H1 (cell line): ENCODE measurements at regions not wholly inside any gene's neighbourhood (a gene's known extent, or its start where the extent isn't known, plus 50 kb on each side); places are given as distances from the start of the nearest gene placed in this dataset.

ENCODE experiments used
- CTCF ChIA-PET: fragments of 300-600 bp; sonication (Branson Sonifier 250); formaldehyde crosslinking; loops from one replicate; lab custom pipeline; 2021; ENCODE audit not compliant: partially characterized antibody; lab: Charles Lee
- POLR2A ChIA-PET: fragments of 300-600 bp; sonication (Branson Sonifier 250); formaldehyde crosslinking; loops from one replicate; lab custom pipeline; 2021; ENCODE audit warnings: inconsistent platforms; ENCODE audit not compliant: partially characterized antibody; lab: Charles Lee
- DNase-seq, 2 experiments: peaks; one replicate each; pipeline versions ENCODE4 v3.0.0 to v3.0.0-alpha.2; 2010 to 2022; ENCODE audit warnings: low spot score in 2 of 2, low read depth in 1 of 2, mixed read lengths in 1 of 2
- FAIRE-seq: peaks from 2 replicates; lab custom pipeline; 2011; peaks lifted over from hg19 to GRCh38; lab: Jason Lieb, UNC
- H2AFZ ChIP-seq: 2 replicates; pipeline ENCODE4 v1.8.1; 2012; ENCODE audit warnings: low read length, inconsistent platforms
- H2AK5ac ChIP-seq: 2 replicates; pipeline ENCODE4 v1.6.1; 2013; ENCODE audit warnings: low read depth, low read length
- H2BK120ac ChIP-seq: replicated peaks from 2 replicates; pipeline ENCODE3; 2013; ENCODE audit warnings: low read depth, low read length, inconsistent platforms
- H2BK12ac ChIP-seq: 2 replicates; pipeline ENCODE4 v1.6.1; 2013; ENCODE audit warnings: low read depth, low read length
- H2BK15ac ChIP-seq: 2 replicates; pipeline ENCODE4 v1.6.1; 2013; ENCODE audit warnings: low read length
- H2BK20ac ChIP-seq: 2 replicates; pipeline ENCODE4 v1.6.1; 2013; ENCODE audit warnings: low read length
- H2BK5ac ChIP-seq: 2 replicates; pipeline ENCODE4 v1.6.1; 2013; ENCODE audit warnings: low read depth, low read length
- H3K14ac ChIP-seq: 2 replicates; pipeline ENCODE4 v1.6.1; 2013; ENCODE audit warnings: inconsistent platforms; ENCODE audit not compliant: insufficient read length
- H3K18ac ChIP-seq: 2 replicates; pipeline ENCODE4 v1.6.1; 2013; ENCODE audit warnings: low read length; ENCODE audit errors: extremely low read depth
- H3K23ac ChIP-seq: 2 replicates; pipeline ENCODE4 v1.6.1; 2013; ENCODE audit warnings: inconsistent platforms; ENCODE audit not compliant: insufficient read length
- H3K23me2 ChIP-seq: 2 replicates; pipeline ENCODE4 v1.6.1; 2013; ENCODE audit warnings: low read depth, low read length
- H3K27ac ChIP-seq: 2 replicates; pipeline ENCODE4 v1.6.1; 2011; ENCODE audit warnings: low read depth, low read length, inconsistent platforms
- H3K27me3 ChIP-seq, 4 experiments: replicated peaks in 1 of 4; 1 replicate in 1 of 4; 2 replicates in 3 of 4; pipeline versions ENCODE4 v1.6.1 to v1.8.1; 2011 to 2013; ENCODE audit warnings: low read length in 3 of 4, mild to moderate bottlenecking in 3 of 4, inconsistent platforms in 2 of 4, mixed read lengths in 2 of 4, moderate library complexity in 1 of 4; ENCODE audit not compliant: control insufficient read depth in 3 of 4, insufficient read depth in 3 of 4; ENCODE audit errors: extremely low read depth in 1 of 4
- H3K36me3 ChIP-seq, 4 experiments: 2 replicates each; pipeline versions ENCODE4 v1.6.1 to v1.8.1; 2011 to 2013; ENCODE audit warnings: mild to moderate bottlenecking in 4 of 4, low read length in 3 of 4, moderate library complexity in 2 of 4, control low read depth in 1 of 4, inconsistent platforms in 1 of 4; ENCODE audit not compliant: insufficient read depth in 4 of 4, control insufficient read depth in 2 of 4
- H3K4ac ChIP-seq: replicated peaks from 2 replicates; pipeline ENCODE3; 2013; ENCODE audit warnings: low read length, low read depth, mixed read lengths, inconsistent platforms; ENCODE audit not compliant: insufficient read length
- H3K4me1 ChIP-seq, 4 experiments: replicated peaks in 1 of 4; 1 replicate in 1 of 4; 2 replicates in 3 of 4; pipeline versions ENCODE4 v1.6.1 to v1.8.1; 2011 to 2013; ENCODE audit warnings: low read length in 3 of 4, inconsistent platforms in 2 of 4, mixed read lengths in 1 of 4; ENCODE audit not compliant: insufficient read depth in 4 of 4, control insufficient read depth in 3 of 4
- H3K4me2 ChIP-seq, 2 experiments: 2 replicates each; pipeline versions ENCODE4 v1.6.1 to v1.8.1; 2011 to 2013; ENCODE audit warnings: low read depth in 2 of 2, low read length in 2 of 2, control low read depth in 1 of 2, inconsistent platforms in 1 of 2, mild to moderate bottlenecking in 1 of 2; ENCODE audit not compliant: insufficient read depth in 1 of 2
- H3K4me3 ChIP-seq, 4 experiments: fragments of 200-600, 300-600 bp in 1 of 4; sonication (generic), shearing (Covaris generic), sonication (Bioruptor Twin) in 1 of 4; 2 replicates each; pipeline versions ENCODE4 v1.5.1 to v1.8.1; 2011 to 2016; ENCODE audit warnings: low read length in 4 of 4, low read depth in 3 of 4, control low read depth in 2 of 4, inconsistent platforms in 2 of 4, mild to moderate bottlenecking in 2 of 4, mixed read lengths in 1 of 4, moderate library complexity in 1 of 4; ENCODE audit not compliant: insufficient read depth in 2 of 4; ENCODE audit errors: extremely low read depth in 1 of 4
- H3K56ac ChIP-seq: replicated peaks from 2 replicates; pipeline ENCODE3; 2013; ENCODE audit warnings: low read depth, mild to moderate bottlenecking, mixed read lengths, low read length, inconsistent platforms; ENCODE audit not compliant: insufficient read length
- H3K79me1 ChIP-seq: 2 replicates; pipeline ENCODE4 v1.6.1; 2013; ENCODE audit warnings: low read depth, low read length, control low read depth
- H3K79me2 ChIP-seq, 2 experiments: 2 replicates each; pipeline versions ENCODE4 v1.6.1 to v1.8.1; 2012 to 2013; ENCODE audit warnings: low read length in 2 of 2, mild to moderate bottlenecking in 2 of 2, inconsistent platforms in 1 of 2; ENCODE audit not compliant: insufficient read depth in 2 of 2, control insufficient read depth in 1 of 2
- H3K9ac ChIP-seq, 4 experiments: replicated peaks in 1 of 4; 1 replicate in 1 of 4; 2 replicates in 3 of 4; pipeline versions ENCODE4 v1.6.1 to v1.8.1; 2011 to 2013; ENCODE audit warnings: low read depth in 3 of 4, low read length in 3 of 4, control low read depth in 2 of 4, mild to moderate bottlenecking in 2 of 4, moderate library complexity in 2 of 4, inconsistent platforms in 1 of 4; ENCODE audit errors: extremely low read depth in 1 of 4
- H3K9me3 ChIP-seq, 2 experiments: 2 replicates each; pipeline versions ENCODE4 v1.6.1 to v1.8.1; 2012 to 2013; ENCODE audit warnings: mild to moderate bottlenecking in 2 of 2, moderate library complexity in 2 of 2, control low read depth in 1 of 2, inconsistent platforms in 1 of 2, low read depth in 1 of 2, low read length in 1 of 2, mixed read lengths in 1 of 2; ENCODE audit not compliant: insufficient read depth in 2 of 2
- H4K20me1 ChIP-seq, 2 experiments: replicated peaks in 1 of 2; 2 replicates each; pipeline versions ENCODE3 to v1.8.1; 2011 to 2013; ENCODE audit warnings: inconsistent platforms in 2 of 2, low read length in 2 of 2, mild to moderate bottlenecking in 1 of 2; ENCODE audit not compliant: insufficient read depth in 2 of 2, control insufficient read depth in 1 of 2
- H4K5ac ChIP-seq: 2 replicates; pipeline ENCODE4 v1.6.1; 2013; ENCODE audit warnings: low read length, low read depth, mixed read lengths, inconsistent platforms; ENCODE audit not compliant: insufficient read length
- H4K8ac ChIP-seq: 2 replicates; pipeline ENCODE4 v1.8.0; 2013; ENCODE audit warnings: mild to moderate bottlenecking, moderate library complexity, low read length, inconsistent platforms; ENCODE audit not compliant: insufficient read depth; ENCODE audit errors: extremely low read depth
- H4K91ac ChIP-seq: replicated peaks from 2 replicates; pipeline ENCODE3; 2013; ENCODE audit warnings: low read length, mixed read lengths, inconsistent platforms; ENCODE audit not compliant: insufficient read length
- POLR2AphosphoS5 ChIP-seq: IDR thresholded peaks from 2 replicates; pipeline ENCODE4 v1.6.1; 2011; ENCODE audit warnings: low read depth, low read length
- WGBS, 2 experiments: shearing (Covaris generic) in 1 of 2; methylation state at CpG; one replicate each; pipeline versions ENCODE4 v1.1.6 to v1.1.7; 2013 to 2015; ENCODE audit warnings: low lambda C conversion rate in 2 of 2, mixed read lengths in 2 of 2, inconsistent platforms in 1 of 2, low coverage in 1 of 2, missing lambda C conversion rate in 1 of 2; ENCODE audit not compliant: insufficient replicate concordance in 2 of 2, insufficient coverage in 1 of 2, insufficient read length in 1 of 2; ENCODE audit errors: extremely low coverage in 1 of 2, missing lambda C conversion rate in 1 of 2; 5-methylcytosine and 5-hydroxymethylcytosine counted together

DNA sequence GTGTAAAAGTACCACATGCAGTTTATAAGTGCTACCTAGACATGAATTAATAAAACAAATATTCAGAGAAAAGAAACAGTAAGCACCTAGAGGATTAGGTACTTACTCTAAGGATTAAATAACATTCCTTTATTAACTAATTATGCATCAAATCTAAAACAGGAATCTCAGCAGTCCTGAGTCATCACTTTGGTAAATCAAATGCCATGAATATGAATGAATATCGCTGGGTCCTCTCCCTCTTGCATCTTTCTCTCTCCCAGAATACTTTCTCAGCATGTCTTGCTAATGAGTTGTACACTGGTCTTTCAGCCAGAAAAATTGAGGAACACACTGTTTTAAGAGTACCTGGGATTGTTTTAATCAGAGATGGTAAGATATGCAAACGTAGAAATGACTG is 225.5 kb upstream of the NFE2L3 start:
- ChIA-PET POLR2A (interaction anchor here (1.3 kb wide), 1 partner anchor 14 kb away, joined by 4 read pairs; no protein-coding TSS in a partner anchor), CTCF (interaction anchor here (1.2 kb wide), 1 partner anchor 164 kb away, joined by 3 read pairs; no protein-coding TSS in a partner anchor)
- Histone ChIP-seq H3K79me2 (no peaks in the 10 kb centered on the region), H3K4me2 (no peak overlapping the region), H3K23me2 (no peaks in the 10 kb centered on the region; the same call in 1 of the 2 replicates), H2AFZ (no peak overlapping the region), H3K36me3 (no peaks in the 10 kb centered on the region), H3K9me3 (no peaks in the 10 kb centered on the region), H3K79me1 (no peaks in the 10 kb centered on the region), H3K18ac (no peak overlapping the region), H3K56ac (no peak overlapping the region), H4K5ac (no peak overlapping the region), H3K9ac (no peak overlapping the region), H4K8ac (no peak overlapping the region), H3K23ac (no peak overlapping the region), H3K4ac (no peak overlapping the region), H2BK120ac (no peak overlapping the region), H2BK20ac (no peak overlapping the region), H4K20me1 (no peaks in the 10 kb centered on the region), H3K27ac (no peak overlapping the region), H3K27me3 (no peaks in the 10 kb centered on the region), H2BK5ac (no peak overlapping the region), H3K4me3 (no peak overlapping the region), H2BK15ac (no peak overlapping the region), H3K14ac (no peak overlapping the region), H4K91ac (no peak overlapping the region), H2BK12ac (no peak overlapping the region), H2AK5ac (no peak overlapping the region), H3K4me1 (peaks cover 0 to 4% (median 0%) of the 10 kb centered on the region in 4 experiments; a peak in 1 of 7 replicates)
- 80% methylated on average over 2 of the region's 2 CpGs; no CpG with 5 or more reads in 1 of the 2 experiments for WGBS, 2 experiments
- FAIRE-seq (no peak), DNase-seq (no peak)
- TF ChIP-seq POLR2AphosphoS5, result no peak
